Activated T-helper 1 cell treated with anti-CD3 and anti-CD28 coated beads, Interleukin-12 subunit alpha, Interleukin-12 subunit beta, Interleukin-2, Interleukin-4 antibody, amounts not matched to agents 30 ng/mL and 10 ng/mL and 1 ng/mL, durations not matched to agents 14 hours and 24 hours and 36 hours (primary cell): ENCODE measurements at regions not wholly inside any gene's neighbourhood (a gene's known extent, or its start where the extent isn't known, plus 50 kb on each side); places are given as distances from the start of the nearest gene placed in this dataset.

ENCODE experiments used
- DNase-seq: peaks from one replicate; pipeline ENCODE4 v3.0.0; 2021; ENCODE audit warnings: low spot score
- H3K27ac Mint-ChIP-seq: one replicate; pipeline ENCODE4 v1.8.0; 2021; ENCODE audit warnings: mild to moderate bottlenecking, mixed read lengths
- H3K27me3 Mint-ChIP-seq: one replicate; pipeline ENCODE4 v1.8.0; 2022; ENCODE audit warnings: mild to moderate bottlenecking, moderate library complexity, mixed read lengths; ENCODE audit not compliant: insufficient read depth
- H3K36me3 Mint-ChIP-seq: one replicate; pipeline ENCODE4 v1.8.0; 2021; ENCODE audit warnings: low read depth, mixed read lengths
- H3K4me1 Mint-ChIP-seq: one replicate; pipeline ENCODE4 v1.8.0; 2021; ENCODE audit warnings: low read depth, mixed read lengths
- H3K4me3 Mint-ChIP-seq: one replicate; pipeline ENCODE4 v1.8.0; 2021; ENCODE audit warnings: mild to moderate bottlenecking, moderate library complexity, mixed read lengths
- H3K9me3 Mint-ChIP-seq: one replicate; pipeline ENCODE4 v1.8.0; 2021; ENCODE audit warnings: mixed read lengths
- intact Hi-C: fragments of 100-400 bp; cut with micrococcal nuclease; formaldehyde crosslinking; loops from one replicate; pipeline ENCODE4 v1.15.1; 2024

DNA sequence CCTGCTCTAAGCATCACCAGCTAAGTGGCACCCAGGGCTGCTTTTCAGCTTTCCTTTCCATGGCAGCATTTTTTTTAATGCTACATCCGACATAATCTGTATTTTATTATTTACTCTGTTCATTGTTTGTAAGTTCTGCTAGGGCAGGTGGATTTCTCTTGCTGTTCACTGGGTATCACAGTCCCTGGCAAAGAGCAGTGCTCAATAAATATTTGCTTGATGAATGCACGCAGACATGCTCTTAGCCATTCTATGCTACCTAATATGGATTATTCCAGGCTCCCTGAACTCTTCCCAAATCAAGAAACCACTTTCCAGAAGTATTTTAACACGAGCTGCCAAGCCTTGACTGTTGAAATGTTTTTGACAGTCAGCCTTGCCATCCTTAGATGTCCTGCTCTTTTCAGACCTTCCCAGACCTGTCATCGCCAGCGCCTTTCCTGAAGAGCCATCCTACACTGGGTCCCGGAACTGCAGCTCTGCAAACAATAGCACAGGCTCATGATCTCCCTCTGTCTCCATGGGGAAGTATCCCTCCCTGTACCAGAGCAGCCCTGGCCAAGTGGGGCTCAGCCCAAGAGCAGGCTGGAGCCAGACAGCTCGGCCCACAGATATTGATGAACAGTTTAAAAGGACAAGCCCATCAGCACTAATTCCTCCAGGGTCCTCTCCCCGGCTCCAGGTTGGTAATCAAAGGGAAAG, 136.5 kb upstream of the CDH4 start:
- intact Hi-C loops: no loop called here
- Mint-ChIP-seq H3K4me1 (peaks cover under 1% of the 10 kb centered on the region), H3K9me3 (no peaks in the 10 kb centered on the region), H3K27ac (no peak overlapping the region), H3K27me3 (peaks cover 4% of the 10 kb centered on the region), H3K36me3 (no peaks in the 10 kb centered on the region), H3K4me3 (no peak overlapping the region)
- DNase-seq: no peak

DNA sequence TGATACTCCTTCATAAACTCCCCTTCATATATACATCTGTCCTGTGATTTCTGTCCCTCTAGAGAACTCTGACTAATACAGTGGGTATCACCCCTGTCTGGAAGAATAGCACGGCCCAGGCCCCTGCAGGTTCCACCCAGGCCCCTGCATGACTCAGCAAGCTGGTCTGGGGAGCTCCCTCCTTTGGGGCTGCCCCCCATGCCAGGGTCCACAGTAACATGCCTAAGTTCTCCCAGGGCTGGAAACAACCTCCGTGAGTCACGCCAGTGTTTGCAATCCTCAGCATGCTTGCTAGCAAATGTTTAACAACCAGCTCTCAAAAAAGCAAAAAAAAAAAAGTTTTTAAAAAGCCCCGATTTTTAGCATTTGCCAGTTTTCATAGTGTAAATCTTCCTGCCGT, 134.3 kb upstream of the CDH4 start:
- H3K4me1 Mint-ChIP-seq: peaks cover 5% of the 10 kb centered on the region
- no peak for DNase-seq
- H3K27me3 Mint-ChIP-seq: peaks cover 5% of the 10 kb centered on the region
- no peaks in the 10 kb centered on the region for H3K9me3 Mint-ChIP-seq
- H3K4me3 Mint-ChIP-seq: no peak overlapping the region
- intact Hi-C loops: no loop called here
- no peaks in the 10 kb centered on the region for H3K36me3 Mint-ChIP-seq
- no peak overlapping the region for H3K27ac Mint-ChIP-seq

DNA sequence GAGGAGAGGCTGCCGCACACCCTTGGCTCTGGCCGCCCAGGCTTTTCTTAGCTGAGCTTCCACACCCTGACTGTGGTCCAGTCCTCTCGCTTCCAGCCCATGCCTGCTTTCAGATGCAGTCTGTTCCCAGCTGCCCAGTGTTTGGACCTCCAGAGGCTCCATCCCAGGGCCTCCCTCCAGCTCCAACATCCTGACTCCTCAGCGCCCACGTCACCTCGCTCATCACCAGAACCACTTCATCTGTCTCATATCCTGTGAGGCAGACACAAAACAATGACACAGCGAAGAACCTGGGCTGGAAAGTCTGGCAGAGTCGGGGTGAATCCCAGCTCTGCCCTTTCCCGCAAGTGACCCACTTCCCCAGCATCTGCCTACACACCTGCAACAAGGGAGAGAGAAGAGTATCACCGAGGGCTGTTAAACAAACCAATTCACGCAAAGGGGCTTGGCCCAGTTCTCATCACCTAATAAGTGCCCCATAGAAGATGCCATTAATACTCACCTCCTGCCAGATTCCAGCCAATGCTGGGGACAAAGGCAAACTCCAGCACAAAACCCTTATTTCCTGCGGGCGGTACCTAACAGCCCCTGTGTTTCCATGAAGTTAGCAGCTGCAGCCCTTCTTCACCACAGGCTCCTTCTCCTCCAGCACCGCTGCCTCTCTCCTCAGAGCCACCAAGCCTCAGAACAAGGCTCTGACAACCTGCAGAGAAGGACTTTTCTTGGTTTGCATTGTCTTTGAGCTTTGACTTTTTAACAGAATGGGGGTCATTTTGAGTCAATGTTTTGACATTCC, 133.4 kb upstream of the CDH4 start:
- intact Hi-C loops: no loop called here
- Mint-ChIP-seq H3K4me3 (no peak overlapping the region), H3K9me3 (no peaks in the 10 kb centered on the region), H3K27me3 (peaks cover 5% of the 10 kb centered on the region), H3K27ac (no peak overlapping the region), H3K4me1 (peaks cover 5% of the 10 kb centered on the region), H3K36me3 (no peaks in the 10 kb centered on the region)
- no peak for DNase-seq

DNA sequence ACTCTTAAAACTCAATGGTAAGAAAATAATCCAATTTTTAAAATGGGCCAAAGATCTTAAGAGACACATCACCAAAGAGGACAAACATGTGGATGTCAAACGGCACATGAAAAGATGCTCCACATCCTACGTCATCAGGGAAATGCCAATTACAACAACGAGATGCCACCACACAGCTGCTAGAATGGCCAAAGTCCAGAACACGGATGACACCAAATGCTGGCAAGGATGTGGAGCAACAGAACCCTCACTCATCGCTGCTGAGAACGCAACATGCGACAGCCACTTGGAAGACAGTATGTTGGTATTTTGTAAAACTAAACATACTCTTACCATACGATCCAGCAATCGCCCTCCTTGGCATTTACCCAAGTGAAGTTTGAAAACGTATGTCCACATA, 132.8 kb upstream of the CDH4 start:
- no peak overlapping the region for H3K4me3 Mint-ChIP-seq
- H3K27me3 Mint-ChIP-seq: peaks cover 5% of the 10 kb centered on the region
- intact Hi-C loops: no loop called here
- no peaks in the 10 kb centered on the region for H3K9me3 Mint-ChIP-seq
- H3K4me1 Mint-ChIP-seq: peaks cover 5% of the 10 kb centered on the region
- H3K27ac Mint-ChIP-seq: no peak overlapping the region
- no peaks in the 10 kb centered on the region for H3K36me3 Mint-ChIP-seq
- no peak for DNase-seq

DNA sequence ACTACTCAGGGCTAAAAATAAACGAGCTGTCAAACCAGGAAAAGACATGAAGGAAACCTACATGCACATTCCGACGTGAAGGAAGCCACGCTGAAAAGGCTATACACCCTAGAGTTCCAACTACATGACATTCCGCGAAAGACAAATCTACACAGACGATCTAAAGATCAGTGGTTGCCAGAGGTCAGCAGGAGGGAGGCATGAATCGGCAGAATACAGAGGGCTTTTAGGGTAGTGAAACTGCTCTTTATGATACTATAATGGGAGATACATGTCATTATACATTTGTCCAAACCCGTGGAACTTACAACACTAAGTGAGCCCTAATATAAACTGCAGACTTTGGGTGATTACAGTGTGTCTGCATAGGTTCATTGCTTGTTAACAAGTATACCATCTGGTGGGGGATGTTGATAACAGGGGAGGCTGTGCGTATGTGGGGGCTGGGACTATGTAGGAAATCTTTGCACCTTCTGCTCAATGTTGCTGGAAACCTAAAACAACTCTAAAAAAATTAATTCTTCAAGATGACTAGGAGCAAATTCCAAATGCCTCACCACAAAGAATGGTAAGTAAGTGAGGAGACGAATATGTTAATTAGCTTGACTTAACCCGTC, 132.2 kb upstream of the CDH4 start:
- H3K27me3 Mint-ChIP-seq: peaks cover 5% of the 10 kb centered on the region
- no peak overlapping the region for H3K4me3 Mint-ChIP-seq
- intact Hi-C loops: no loop called here
- H3K4me1 Mint-ChIP-seq: peaks cover 5% of the 10 kb centered on the region
- no peak overlapping the region for H3K27ac Mint-ChIP-seq
- no peak for DNase-seq
- H3K36me3 Mint-ChIP-seq: no peaks in the 10 kb centered on the region
- no peaks in the 10 kb centered on the region for H3K9me3 Mint-ChIP-seq

DNA sequence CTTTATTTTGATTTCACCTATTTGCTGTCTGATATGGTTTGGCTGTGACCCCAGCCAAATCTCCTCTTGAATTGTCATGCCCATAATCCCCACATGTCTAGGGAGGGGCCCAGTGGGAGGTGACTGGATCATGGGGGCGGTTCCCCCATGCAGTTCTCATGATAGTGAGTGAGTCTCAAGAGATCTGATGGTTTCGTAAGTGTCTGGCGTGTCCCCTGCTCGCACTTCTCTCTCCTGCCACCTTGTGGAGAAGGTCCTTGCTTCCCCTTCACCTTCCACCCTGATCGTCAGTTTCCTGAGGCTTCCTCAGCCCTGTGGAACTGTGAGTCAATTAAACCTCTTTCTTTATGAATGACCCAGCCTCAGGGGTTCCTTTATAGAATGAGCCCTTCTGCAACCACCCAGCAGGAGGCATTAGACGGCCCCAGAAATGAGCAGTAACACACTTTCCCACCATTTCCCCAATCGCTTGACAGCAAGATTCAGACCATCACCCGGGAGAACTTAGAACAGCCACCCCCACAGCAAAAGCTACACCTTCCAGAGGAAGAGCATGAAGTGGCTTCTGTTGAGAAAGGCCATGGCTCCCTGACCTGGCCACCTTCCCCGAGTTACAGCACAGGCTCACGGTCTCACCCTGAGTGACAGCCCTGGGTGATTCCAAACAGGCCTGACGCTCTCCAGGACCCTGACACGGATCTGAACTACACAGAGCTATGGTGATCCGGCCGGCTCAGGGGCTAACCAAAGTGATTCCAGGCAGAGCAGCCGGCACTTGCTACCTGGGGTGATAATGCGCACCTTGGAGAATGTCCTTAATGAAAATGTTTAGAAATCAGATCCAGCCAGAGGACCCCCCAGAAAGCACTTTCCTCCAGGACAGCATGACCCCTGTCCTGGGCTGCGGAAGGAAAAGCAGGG, 131.2 kb upstream of the CDH4 start:
- peak; percentile 2 for DNase-seq
- H3K27me3 Mint-ChIP-seq: peaks cover 5% of the 10 kb centered on the region
- H3K4me3 Mint-ChIP-seq: no peak overlapping the region
- intact Hi-C loops: no loop called here
- H3K36me3 Mint-ChIP-seq: no peaks in the 10 kb centered on the region
- peaks cover 5% of the 10 kb centered on the region for H3K4me1 Mint-ChIP-seq
- H3K27ac Mint-ChIP-seq: no peak overlapping the region
- no peaks in the 10 kb centered on the region for H3K9me3 Mint-ChIP-seq

DNA sequence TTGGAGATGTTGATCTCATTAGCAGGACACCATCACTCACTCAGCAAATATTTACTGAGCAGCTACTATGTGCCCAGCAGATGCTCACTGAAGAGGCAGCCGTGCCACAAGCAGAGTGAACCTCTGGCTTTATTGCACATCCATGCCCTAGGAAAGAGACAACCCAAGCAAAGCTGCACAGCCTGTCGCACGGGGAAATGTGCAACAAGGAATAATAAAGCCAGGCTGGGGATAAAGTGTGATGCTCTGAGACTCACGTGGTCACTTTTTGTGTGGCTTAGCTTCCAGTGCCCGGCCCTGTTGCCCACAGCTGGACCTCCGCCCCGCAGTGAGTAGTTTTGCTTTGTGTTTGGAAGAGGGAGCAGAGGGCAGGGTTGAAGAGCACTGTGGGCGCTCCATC, 130.4 kb upstream of the CDH4 start:
- H3K27me3 Mint-ChIP-seq: peaks cover 5% of the 10 kb centered on the region
- H3K4me1 Mint-ChIP-seq: peaks cover 5% of the 10 kb centered on the region
- H3K9me3 Mint-ChIP-seq: no peaks in the 10 kb centered on the region
- intact Hi-C loops: no loop called here
- H3K36me3 Mint-ChIP-seq: no peaks in the 10 kb centered on the region
- no peak for DNase-seq
- H3K4me3 Mint-ChIP-seq: no peak overlapping the region
- no peak overlapping the region for H3K27ac Mint-ChIP-seq

DNA sequence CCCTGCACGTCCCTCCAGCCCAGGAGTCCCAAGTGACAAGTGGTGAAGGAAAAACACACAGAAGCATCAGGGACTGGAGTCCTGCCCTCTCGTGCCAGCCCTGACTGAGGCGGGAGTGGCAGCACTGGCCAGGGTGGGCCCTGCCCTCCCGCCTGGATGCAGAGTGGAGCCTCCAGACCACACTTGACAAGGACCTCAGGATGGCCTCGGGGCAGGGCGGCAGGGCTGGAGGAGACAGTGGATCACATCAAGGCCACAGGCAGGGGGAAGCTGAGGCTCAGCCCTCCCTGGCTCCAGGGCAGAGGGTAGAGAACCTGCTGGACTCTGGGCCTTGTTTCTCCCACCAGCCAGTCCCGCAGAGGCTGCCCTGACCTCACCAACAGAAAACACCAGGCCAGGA, 128.8 kb upstream of the CDH4 start:
- H3K36me3 Mint-ChIP-seq: no peaks in the 10 kb centered on the region
- intact Hi-C loops: no loop called here
- H3K4me1 Mint-ChIP-seq: peaks cover 5% of the 10 kb centered on the region
- no peak overlapping the region for H3K27ac Mint-ChIP-seq
- H3K27me3 Mint-ChIP-seq: peaks cover 5% of the 10 kb centered on the region
- DNase-seq: no peak
- no peak overlapping the region for H3K4me3 Mint-ChIP-seq
- H3K9me3 Mint-ChIP-seq: no peaks in the 10 kb centered on the region

DNA sequence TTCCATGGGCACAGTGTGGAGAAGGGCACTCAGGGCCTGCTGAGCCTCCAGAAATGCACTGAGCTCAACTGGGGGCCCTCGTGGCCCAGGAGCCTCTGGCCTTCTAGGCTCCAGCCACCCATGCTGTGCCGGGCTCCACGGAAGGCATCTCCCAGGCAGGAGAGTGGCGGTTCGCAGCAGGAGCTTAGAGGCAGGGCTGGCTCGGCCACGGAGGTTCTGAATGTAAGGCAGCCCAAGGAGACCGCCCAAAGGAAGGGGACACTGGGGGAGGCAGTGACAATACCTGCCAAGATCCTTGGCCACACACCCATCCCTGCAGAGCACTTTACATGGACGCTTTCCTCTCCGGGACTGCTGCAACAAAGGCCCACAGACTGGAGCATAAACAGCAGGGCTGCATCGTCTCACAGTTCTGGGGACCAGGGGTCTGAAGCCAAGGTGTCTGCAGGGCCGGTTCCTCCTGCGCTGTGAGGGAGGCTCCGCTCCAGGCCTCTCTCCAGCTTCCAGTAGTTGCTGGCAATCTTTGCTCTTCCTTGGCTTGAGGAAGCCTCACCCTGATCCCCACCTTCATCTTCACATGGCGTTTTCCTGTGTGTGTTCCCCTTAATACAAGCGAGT, 128.2 kb upstream of the CDH4 start:
- intact Hi-C loops: no loop called here

DNA sequence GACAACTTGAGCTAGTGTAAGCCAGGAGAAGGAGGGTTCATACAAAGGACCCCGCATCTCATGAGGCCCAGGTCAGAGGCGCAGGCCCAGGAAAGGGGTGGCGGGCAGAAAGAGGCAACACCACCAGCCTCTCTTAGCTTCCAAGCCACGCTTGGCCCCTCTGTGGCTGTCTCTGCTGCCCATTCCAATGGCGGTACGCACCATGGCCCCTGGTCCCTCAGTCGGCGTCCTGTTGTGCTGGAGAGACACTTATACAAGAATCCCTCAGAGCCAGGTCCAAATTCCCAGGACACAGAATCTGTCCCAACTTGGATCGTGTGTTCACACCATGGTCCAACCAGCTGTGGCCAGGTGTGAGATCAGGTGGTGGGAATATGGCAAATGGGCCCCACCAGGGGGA, 127.0 kb upstream of the CDH4 start:
- intact Hi-C loops: no loop called here
- H3K36me3 Mint-ChIP-seq: no peaks in the 10 kb centered on the region
- no peak overlapping the region for H3K4me3 Mint-ChIP-seq

More for the DNA sequence above, 128.2 kb upstream of the CDH4 start:
- H3K9me3 Mint-ChIP-seq: no peaks in the 10 kb centered on the region
- H3K4me1 Mint-ChIP-seq: peaks cover 5% of the 10 kb centered on the region
- H3K27ac Mint-ChIP-seq: no peak overlapping the region
- no peak overlapping the region for H3K4me3 Mint-ChIP-seq
- H3K36me3 Mint-ChIP-seq: no peaks in the 10 kb centered on the region
- H3K27me3 Mint-ChIP-seq: peaks cover 4% of the 10 kb centered on the region
- no peak for DNase-seq

DNA sequence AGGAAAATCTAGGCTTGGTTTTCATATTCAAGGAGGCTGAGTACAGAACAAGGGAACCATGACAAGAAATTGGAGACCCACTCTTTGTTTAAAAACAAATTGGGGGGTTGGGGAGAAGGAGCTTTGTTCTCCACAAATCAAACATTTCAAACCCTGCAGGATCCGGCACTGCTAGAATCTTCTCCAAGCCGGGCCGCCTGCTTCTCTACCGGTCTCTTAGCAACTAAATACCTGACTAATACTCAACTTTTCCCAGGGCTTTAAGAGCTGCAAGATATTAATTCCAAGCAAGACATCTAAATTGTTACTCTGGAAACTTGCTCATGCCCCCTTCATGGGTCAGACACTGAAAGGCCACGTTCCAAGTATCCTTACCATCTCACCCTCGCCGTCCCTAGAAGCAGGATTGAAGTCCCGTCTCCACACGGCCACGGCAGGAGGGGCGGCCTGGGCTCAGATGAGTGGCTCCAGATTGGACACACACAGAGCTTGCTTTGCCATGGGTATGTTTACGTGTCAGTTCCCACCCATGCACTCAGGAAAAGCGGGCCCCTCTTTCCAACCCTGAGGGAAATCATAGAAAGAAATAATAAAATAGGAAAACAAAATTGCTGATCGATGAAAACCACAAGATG, 126.4 kb upstream of the CDH4 start:
- H3K4me1 Mint-ChIP-seq: peaks cover 3% of the 10 kb centered on the region
- H3K9me3 Mint-ChIP-seq: no peaks in the 10 kb centered on the region
- intact Hi-C loops: no loop called here
- peaks cover 1% of the 10 kb centered on the region for H3K27me3 Mint-ChIP-seq
- H3K27ac Mint-ChIP-seq: no peak overlapping the region
- no peak for DNase-seq
- H3K4me3 Mint-ChIP-seq: no peak overlapping the region
- H3K36me3 Mint-ChIP-seq: no peaks in the 10 kb centered on the region

More for the DNA sequence above, 127.0 kb upstream of the CDH4 start:
- DNase-seq: no peak
- Mint-ChIP-seq H3K4me1 (peaks cover 5% of the 10 kb centered on the region), H3K27ac (no peak overlapping the region), H3K27me3 (peaks cover 1% of the 10 kb centered on the region), H3K9me3 (no peaks in the 10 kb centered on the region)
